C4-2B (cell line): ENCODE measurements at regions not wholly inside any gene's neighbourhood (a gene's known extent, or its start where the extent isn't known, plus 50 kb on each side); places are given as distances from the start of the nearest gene placed in this dataset.

Experiments used
- H3K27ac ChIP-seq: fragments of 450-650 bp; 2 replicates; pipeline ENCODE4 v1.5.1; 2017
- ZFX ChIP-seq: fragments of 450-650 bp; IDR thresholded peaks from 2 replicates; pipeline ENCODE4 v1.6.1; 2017
- TF ChIP-seq, protein P1 (sequence below): fragments of 450-650 bp; conservative IDR thresholded peaks from 2 replicates; pipeline ENCODE4 v1.5.1; 2017; ENCODE audit warnings: mild to moderate bottlenecking

DNA sequence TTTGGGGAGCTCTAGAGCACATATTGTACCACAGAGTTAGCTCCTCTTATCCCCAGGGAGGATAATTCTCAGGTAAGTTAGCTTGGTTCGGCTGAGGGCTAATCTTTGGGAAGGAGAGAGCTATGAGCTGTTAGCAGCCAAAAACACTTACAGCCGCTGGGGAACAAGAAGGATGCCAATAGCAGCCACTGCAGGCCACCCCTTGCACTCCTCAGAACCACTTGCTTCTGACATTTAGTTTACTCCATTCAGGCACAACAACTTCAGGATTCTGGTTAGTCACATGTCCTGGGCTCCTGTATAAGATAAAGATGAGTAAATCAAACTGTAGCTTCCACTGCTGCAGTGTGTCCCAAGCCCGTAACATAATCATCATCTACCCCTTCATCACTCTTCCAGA is 212.6 kb upstream of the ADGRL2 start:
- no peak for TF ChIP-seq ZFX
- TF ChIP-seq, protein P1, sequence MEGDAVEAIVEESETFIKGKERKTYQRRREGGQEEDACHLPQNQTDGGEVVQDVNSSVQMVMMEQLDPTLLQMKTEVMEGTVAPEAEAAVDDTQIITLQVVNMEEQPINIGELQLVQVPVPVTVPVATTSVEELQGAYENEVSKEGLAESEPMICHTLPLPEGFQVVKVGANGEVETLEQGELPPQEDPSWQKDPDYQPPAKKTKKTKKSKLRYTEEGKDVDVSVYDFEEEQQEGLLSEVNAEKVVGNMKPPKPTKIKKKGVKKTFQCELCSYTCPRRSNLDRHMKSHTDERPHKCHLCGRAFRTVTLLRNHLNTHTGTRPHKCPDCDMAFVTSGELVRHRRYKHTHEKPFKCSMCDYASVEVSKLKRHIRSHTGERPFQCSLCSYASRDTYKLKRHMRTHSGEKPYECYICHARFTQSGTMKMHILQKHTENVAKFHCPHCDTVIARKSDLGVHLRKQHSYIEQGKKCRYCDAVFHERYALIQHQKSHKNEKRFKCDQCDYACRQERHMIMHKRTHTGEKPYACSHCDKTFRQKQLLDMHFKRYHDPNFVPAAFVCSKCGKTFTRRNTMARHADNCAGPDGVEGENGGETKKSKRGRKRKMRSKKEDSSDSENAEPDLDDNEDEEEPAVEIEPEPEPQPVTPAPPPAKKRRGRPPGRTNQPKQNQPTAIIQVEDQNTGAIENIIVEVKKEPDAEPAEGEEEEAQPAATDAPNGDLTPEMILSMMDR = no peak
- no peak overlapping the region for H3K27ac ChIP-seq

DNA sequence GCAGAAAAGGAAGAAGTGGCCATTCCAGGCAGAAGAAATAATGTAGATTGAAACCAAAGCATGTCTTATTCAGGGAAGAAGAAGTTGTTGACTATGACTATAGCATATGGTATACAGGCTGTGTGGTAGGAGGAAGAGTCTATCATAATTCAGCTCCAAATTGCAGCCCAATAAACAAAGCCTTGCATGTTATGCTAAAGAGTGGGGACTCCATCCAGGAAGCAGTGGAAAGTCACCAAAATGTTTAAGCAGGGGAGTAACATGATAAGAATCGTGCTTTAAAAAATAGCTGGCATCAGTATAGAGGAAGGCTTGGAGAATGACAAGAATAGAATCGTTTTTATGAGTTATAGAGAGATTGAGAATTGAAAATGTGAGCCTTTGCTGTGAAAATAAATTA is 213.3 kb upstream of the ADGRL2 start:
- H3K27ac ChIP-seq = no peak overlapping the region
- TF ChIP-seq ZFX = no peak
- TF ChIP-seq, protein P1 = no peak

DNA sequence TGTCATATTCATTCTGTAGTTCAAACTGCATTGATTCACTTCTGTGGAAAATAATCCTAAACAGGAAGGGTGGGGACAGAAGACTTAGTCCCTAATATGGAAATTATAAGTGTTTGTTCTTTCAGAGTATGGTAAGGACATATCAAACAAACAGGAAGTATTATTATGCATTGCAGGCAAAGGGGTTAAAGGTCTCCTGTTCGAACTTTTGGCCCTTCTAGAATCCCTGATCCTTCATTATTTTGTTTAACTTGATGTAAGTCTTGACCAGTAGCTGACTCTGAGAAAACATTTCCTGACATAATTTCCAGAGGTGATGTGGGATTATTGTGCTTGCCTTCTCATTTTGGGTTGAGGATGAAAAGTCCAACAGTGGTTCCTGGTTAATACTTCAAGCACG is 215.4 kb upstream of the ADGRL2 start:
- TF ChIP-seq ZFX = no peak
- TF ChIP-seq, protein P1 = no peak
- no peak overlapping the region for H3K27ac ChIP-seq

DNA sequence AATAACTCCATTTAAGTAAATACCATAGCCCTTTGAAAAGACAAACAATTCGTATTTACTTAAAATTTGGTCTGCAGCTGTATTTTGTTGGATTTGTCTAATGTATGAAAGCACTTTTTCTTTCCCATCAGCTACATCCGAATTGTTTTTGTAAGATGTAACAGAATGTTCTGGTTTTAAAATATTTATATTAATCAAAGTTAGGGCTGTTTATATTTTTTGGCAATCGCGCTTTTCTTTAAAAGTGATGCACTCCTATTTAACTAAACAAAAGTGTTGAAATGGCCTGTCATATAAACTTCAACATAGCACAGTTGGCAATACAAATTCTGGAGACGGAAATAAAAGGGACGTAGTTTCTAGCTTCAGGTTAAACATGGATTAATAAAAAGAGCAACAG is 216.3 kb upstream of the ADGRL2 start:
- no peak overlapping the region for H3K27ac ChIP-seq
- TF ChIP-seq, protein P1 = no peak
- no peak for TF ChIP-seq ZFX

DNA sequence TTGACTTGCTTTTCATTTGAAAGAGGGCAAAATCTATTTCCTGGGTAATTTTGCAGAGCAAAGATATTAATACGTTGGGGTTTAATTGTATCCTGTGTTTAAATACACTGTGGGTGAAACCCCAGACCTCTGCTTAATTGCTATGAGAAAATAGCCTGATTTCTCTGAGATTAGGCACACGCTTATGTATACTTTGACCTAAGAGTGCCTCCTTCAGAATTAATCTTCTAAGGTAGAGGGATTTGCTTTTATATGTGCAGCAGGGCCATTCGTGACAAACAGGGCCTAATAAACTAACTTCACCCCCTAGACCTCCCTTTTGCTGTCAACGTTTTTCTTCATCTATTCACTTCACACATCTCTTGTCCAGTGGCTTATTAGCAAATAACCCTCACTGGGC is 216.9 kb upstream of the ADGRL2 start:
- H3K27ac ChIP-seq = no peak overlapping the region
- TF ChIP-seq ZFX = no peak
- TF ChIP-seq, protein P1 = no peak

DNA sequence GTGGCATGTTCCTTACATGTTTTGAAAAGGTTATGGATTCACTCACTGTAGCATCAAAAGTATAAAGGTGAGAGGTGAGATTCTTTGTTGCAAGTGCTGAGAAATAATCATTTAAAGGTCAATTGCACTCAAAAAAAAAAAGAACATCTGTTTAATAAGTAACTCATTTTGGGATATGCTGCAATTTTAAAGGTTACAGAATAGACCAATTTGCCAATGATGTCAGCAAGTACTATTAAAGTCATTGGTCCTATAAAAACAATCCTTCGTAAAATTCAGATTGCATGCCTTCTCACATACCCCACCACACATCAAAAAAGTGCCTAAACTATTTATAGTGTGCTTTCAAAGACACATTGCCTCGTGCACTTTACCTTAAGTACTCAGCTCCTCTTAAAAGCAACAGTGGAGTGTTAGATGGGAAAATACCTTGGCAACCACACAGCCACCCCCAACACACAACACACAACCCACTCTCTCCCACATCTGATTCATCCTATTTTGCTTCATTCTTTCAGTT is 218.2 kb upstream of the ADGRL2 start:
- TF ChIP-seq, protein P1 = no peak
- TF ChIP-seq ZFX = no peak

DNA sequence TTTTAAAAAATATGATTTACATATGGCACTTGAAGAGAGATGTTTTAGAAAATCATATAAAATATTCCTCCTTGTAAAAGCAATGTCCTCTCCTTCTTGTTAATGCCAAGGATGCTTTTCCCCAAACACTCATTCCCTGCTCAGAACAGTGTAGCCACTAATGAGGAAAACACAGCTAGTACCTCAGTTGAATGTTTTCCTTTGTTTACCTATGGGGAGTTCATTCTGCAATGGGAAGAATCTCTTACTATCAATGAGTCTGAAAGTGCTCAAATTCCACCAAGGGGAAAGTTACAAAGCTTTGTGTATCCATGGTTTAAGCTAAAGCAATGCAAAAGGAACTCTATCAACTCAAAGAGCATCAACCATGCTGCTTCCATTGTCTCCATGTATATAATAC is 221.9 kb upstream of the ADGRL2 start:
- TF ChIP-seq ZFX = no peak
- TF ChIP-seq, protein P1 = no peak

More for the DNA sequence above, 218.2 kb upstream of the ADGRL2 start:
- H3K27ac ChIP-seq = no peak overlapping the region

More for the DNA sequence above, 221.9 kb upstream of the ADGRL2 start:
- H3K27ac ChIP-seq = no peak overlapping the region
